ENCODE measurements at regions not wholly inside any gene's neighbourhood (a gene's known extent, or its start where the extent isn't known, plus 50 kb on each side); places are given as distances from the start of the nearest gene placed in this dataset.

DNA sequence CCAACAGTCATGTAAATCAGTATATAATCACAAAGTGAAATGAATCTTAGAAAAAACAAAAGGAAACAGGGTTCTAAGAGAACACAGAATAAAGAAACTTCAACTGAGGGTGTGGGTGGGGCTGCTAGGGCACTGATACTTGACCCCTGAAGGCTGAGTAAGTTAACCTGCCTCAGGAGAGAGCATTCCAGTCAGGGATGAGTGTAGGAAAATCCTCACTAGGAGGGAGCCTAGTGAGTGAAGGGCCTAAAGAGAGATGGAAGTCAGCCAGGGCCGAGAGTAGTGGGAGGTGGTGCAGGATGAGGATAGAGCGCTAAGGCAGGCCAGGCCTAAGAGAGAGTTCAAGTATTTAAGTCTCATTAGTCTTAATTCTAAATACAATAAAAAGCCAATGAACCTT, 342.6 kb downstream of the SATB2 start (continued):
- TF ChIP-seq, protein P1, sequence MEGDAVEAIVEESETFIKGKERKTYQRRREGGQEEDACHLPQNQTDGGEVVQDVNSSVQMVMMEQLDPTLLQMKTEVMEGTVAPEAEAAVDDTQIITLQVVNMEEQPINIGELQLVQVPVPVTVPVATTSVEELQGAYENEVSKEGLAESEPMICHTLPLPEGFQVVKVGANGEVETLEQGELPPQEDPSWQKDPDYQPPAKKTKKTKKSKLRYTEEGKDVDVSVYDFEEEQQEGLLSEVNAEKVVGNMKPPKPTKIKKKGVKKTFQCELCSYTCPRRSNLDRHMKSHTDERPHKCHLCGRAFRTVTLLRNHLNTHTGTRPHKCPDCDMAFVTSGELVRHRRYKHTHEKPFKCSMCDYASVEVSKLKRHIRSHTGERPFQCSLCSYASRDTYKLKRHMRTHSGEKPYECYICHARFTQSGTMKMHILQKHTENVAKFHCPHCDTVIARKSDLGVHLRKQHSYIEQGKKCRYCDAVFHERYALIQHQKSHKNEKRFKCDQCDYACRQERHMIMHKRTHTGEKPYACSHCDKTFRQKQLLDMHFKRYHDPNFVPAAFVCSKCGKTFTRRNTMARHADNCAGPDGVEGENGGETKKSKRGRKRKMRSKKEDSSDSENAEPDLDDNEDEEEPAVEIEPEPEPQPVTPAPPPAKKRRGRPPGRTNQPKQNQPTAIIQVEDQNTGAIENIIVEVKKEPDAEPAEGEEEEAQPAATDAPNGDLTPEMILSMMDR (IDR thresholded peaks at IDR 0.05; ENCODE audit: low read depth, low read length, missing input control) = no peak

DNA sequence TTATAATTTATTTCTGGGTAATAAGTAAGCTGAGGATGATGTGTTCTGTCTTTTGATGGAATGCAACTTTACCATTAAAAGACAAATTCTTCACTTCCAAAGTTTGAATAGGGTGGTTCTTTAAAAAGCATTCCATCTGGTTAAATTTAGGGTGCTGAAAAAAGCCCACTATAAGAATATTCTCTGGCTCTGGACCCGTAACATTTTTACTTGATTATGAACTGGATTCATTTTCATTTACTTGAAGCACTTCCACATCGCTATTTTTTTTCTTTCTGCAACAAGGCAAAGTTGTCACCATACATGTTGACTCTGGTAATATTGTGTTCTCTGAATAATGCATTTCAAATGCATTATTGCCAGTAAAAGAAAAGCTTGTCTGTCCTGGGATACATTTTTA, 344.6 kb downstream of the SATB2 start:
- no peak for TF ChIP-seq TAF1 (conservative IDR thresholded peaks at IDR 0.05)
- TF ChIP-seq GABPA (IDR thresholded peaks at IDR 0.05 in 1 of 2, conservative IDR thresholded peaks at IDR 0.05 in 1 of 2) = no peak
- no peak for TF ChIP-seq HNF4A (conservative IDR thresholded peaks at IDR 0.05)
- TF ChIP-seq, protein P1 (IDR thresholded peaks at IDR 0.05; ENCODE audit: low read depth, low read length, missing input control) = no peak
- Histone ChIP-seq H3K27me3 (ENCODE audit: control insufficient read depth in 4 of 4, insufficient read depth in 4 of 4, low read length in 3 of 4) (no peaks in the 10 kb centered on the region), H3K4me1 (ENCODE audit: control insufficient read depth in 4 of 4, insufficient read depth in 4 of 4, low read length in 3 of 4) (no peaks in the 10 kb centered on the region), H3K9me3 (ENCODE audit: control insufficient read depth in 4 of 4, low read length in 3 of 4) (no peaks in the 10 kb centered on the region), H3K27ac (ENCODE audit: low read depth in 1 of 2, low read length in 2 of 2) (no peak overlapping the region), H3K9ac (ENCODE audit: low read depth in 1 of 2, low read length in 2 of 2) (no peak overlapping the region), H3K4me3 (ENCODE audit: low read depth in 1 of 3, low read length in 3 of 3) (no peak overlapping the region), H3K36me3 (ENCODE audit: control insufficient read depth in 4 of 4, insufficient read depth in 3 of 4, low read depth in 1 of 4, low read length in 3 of 4) (no peaks in the 10 kb centered on the region)
- DNase-seq (ENCODE audit: low spot score) = no peak
- WGBS = 94% methylated on average over 2 of the region's 2 CpGs

DNA sequence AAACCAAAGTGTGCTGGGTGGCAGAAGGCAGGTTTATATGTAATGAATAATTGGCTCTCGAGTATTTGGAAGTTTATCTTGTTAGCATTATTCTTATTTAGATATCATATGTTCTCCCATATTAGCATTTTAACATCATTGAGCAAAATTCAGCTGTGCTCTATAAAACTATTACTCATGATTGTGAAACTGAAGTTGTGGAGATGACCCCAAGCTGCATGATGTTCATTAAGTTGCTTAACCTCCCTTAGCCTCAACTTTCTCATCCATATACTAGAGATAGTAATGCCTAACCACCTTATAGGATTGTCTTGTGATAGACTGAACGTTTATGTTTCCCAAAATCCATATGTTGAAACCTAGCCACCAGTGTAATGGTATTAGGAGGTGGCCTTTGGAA, 346.3 kb downstream of the SATB2 start:
- Histone ChIP-seq H3K36me3 (ENCODE audit: control insufficient read depth in 4 of 4, insufficient read depth in 3 of 4, low read depth in 1 of 4, low read length in 3 of 4) (no peaks in the 10 kb centered on the region), H3K27ac (ENCODE audit: low read depth in 1 of 2, low read length in 2 of 2) (no peak overlapping the region), H3K27me3 (ENCODE audit: control insufficient read depth in 4 of 4, insufficient read depth in 4 of 4, low read length in 3 of 4) (no peaks in the 10 kb centered on the region), H3K9ac (ENCODE audit: low read depth in 1 of 2, low read length in 2 of 2) (no peak overlapping the region), H3K9me3 (ENCODE audit: control insufficient read depth in 4 of 4, low read length in 3 of 4) (no peaks in the 10 kb centered on the region), H3K4me3 (ENCODE audit: low read depth in 1 of 3, low read length in 3 of 3) (no peak overlapping the region), H3K4me1 (ENCODE audit: control insufficient read depth in 4 of 4, insufficient read depth in 4 of 4, low read length in 3 of 4) (no peaks in the 10 kb centered on the region)
- no peak for TF ChIP-seq FOXA2 (IDR thresholded peaks at IDR 0.05)
- TF ChIP-seq, protein P2, sequence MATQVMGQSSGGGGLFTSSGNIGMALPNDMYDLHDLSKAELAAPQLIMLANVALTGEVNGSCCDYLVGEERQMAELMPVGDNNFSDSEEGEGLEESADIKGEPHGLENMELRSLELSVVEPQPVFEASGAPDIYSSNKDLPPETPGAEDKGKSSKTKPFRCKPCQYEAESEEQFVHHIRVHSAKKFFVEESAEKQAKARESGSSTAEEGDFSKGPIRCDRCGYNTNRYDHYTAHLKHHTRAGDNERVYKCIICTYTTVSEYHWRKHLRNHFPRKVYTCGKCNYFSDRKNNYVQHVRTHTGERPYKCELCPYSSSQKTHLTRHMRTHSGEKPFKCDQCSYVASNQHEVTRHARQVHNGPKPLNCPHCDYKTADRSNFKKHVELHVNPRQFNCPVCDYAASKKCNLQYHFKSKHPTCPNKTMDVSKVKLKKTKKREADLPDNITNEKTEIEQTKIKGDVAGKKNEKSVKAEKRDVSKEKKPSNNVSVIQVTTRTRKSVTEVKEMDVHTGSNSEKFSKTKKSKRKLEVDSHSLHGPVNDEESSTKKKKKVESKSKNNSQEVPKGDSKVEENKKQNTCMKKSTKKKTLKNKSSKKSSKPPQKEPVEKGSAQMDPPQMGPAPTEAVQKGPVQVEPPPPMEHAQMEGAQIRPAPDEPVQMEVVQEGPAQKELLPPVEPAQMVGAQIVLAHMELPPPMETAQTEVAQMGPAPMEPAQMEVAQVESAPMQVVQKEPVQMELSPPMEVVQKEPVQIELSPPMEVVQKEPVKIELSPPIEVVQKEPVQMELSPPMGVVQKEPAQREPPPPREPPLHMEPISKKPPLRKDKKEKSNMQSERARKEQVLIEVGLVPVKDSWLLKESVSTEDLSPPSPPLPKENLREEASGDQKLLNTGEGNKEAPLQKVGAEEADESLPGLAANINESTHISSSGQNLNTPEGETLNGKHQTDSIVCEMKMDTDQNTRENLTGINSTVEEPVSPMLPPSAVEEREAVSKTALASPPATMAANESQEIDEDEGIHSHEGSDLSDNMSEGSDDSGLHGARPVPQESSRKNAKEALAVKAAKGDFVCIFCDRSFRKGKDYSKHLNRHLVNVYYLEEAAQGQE (IDR thresholded peaks at IDR 0.05) = no peak
- TF ChIP-seq, protein P3, sequence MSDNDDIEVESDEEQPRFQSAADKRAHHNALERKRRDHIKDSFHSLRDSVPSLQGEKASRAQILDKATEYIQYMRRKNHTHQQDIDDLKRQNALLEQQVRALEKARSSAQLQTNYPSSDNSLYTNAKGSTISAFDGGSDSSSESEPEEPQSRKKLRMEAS (IDR thresholded peaks at IDR 0.05) = no peak
- TF ChIP-seq JUND (IDR thresholded peaks at IDR 0.05) = no peak
- TF ChIP-seq NR2F2 (IDR thresholded peaks at IDR 0.05) = no peak
- no peak for TF ChIP-seq YY1 (IDR thresholded peaks at IDR 0.05)
- no peak for TF ChIP-seq HNF4G (IDR thresholded peaks at IDR 0.05)
- no peak for TF ChIP-seq RAD21 (IDR thresholded peaks at IDR 0.05)
- TF ChIP-seq SP1 (IDR thresholded peaks at IDR 0.05) = no peak
- no peak for DNase-seq (ENCODE audit: low spot score)
- WGBS = 65% methylated on average over 2 of the region's 2 CpGs

All from liver (tissue), 8 donors.